Thyroid gland (tissue), 4 donors: ENCODE measurements at regions not wholly inside any gene's neighbourhood (a gene's known extent, or its start where the extent isn't known, plus 50 kb on each side); places are given as distances from the start of the nearest gene placed in this dataset.

Source experiments
- POLR2A ChIP-seq, 2 donors: fragments of 450-650 bp; IDR thresholded peaks; one replicate each; pipeline ENCODE4 v1.6.1; 2017; ENCODE audit warnings: antibody characterized with exemption in 2 of 2, mild to moderate bottlenecking in 2 of 2, moderate library complexity in 1 of 2
- TF ChIP-seq, protein P1 (sequence below), 6 experiments: fragments of 200-600 bp in 3 of 6; fragments of 450-650 bp in 3 of 6; sonication (generic) in 3 of 6; IDR thresholded peaks; one replicate each; pipeline ENCODE4 v1.5.1; 2016 to 2019; ENCODE audit warnings: antibody characterized with exemption in 6 of 6, mild to moderate bottlenecking in 2 of 6, inconsistent platforms in 1 of 6, moderate library complexity in 1 of 6

DNA sequence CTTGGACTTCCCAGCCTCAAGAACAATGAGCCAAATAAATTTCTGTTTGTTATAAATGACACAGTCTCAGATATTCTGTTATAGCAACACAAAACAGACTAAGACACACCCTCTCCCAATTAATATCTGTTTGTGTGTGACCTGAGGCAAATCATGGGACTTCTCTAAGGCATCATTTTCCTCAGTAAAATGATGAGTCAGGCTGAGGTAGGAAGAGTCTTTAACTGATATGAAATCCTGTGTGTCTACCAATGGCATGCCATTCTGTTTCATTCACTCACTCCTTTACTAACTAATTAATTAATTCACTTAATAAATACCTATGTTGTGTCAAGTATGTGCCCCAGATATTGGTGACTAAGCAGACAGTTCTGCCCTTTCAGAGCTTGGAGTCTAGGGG, 258.4 kb upstream of the CRY1 start:
- TF ChIP-seq POLR2A (IDR thresholded peaks at IDR 0.05) = no peak
- TF ChIP-seq, protein P1, sequence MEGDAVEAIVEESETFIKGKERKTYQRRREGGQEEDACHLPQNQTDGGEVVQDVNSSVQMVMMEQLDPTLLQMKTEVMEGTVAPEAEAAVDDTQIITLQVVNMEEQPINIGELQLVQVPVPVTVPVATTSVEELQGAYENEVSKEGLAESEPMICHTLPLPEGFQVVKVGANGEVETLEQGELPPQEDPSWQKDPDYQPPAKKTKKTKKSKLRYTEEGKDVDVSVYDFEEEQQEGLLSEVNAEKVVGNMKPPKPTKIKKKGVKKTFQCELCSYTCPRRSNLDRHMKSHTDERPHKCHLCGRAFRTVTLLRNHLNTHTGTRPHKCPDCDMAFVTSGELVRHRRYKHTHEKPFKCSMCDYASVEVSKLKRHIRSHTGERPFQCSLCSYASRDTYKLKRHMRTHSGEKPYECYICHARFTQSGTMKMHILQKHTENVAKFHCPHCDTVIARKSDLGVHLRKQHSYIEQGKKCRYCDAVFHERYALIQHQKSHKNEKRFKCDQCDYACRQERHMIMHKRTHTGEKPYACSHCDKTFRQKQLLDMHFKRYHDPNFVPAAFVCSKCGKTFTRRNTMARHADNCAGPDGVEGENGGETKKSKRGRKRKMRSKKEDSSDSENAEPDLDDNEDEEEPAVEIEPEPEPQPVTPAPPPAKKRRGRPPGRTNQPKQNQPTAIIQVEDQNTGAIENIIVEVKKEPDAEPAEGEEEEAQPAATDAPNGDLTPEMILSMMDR (IDR thresholded peaks at IDR 0.05) = no peak
